ENCODE measurements at regions not wholly inside any gene's neighbourhood (a gene's known extent, or its start where the extent isn't known, plus 50 kb on each side); places are given as distances from the start of the nearest gene placed in this dataset.

DNA sequence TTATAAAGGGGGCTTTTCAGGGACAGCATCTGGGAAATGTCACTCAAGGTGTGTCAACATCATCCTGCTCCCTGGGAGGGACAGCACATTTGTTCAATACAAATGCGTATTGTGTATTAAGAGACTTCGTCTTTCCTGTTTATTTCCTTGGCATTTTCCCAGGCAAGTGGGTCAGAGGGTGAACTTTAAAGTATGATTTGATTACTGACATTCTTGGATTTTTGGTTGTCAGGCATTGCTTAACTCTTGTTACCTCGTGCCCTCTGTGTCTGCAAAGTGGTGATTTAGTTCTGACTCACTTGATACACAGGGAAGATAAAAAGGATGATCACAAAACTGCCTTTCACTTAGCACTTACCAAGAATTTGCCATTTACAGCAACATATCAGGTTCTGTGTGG lies 292.7 kb downstream of the SUCLA2 start:
- no peak overlapping the region for H2AFZ ChIP-seq (ENCODE audit: low read length)
- H3K4me3 ChIP-seq (ENCODE audit: low read length, poor library complexity, severe bottlenecking): no peak overlapping the region
- H3F3A ChIP-seq (ENCODE audit: low read depth): no peaks in the 10 kb centered on the region
- no peaks in the 10 kb centered on the region for H4K20me1 ChIP-seq (ENCODE audit: insufficient read depth, low read length, poor library complexity, severe bottlenecking)
- H3K9me2 ChIP-seq (replicated peaks; ENCODE audit: low read depth, low read length): no peaks in the 10 kb centered on the region
- no peaks in the 10 kb centered on the region for H3K9me3 ChIP-seq (ENCODE audit: insufficient read depth, low read depth, low read length)
- no peaks in the 10 kb centered on the region for H3K36me3 ChIP-seq (ENCODE audit: insufficient read depth, low read length)
- no peaks in the 10 kb centered on the region for H3K79me2 ChIP-seq (ENCODE audit: insufficient read depth, low read length)
- TF ChIP-seq, protein P1, sequence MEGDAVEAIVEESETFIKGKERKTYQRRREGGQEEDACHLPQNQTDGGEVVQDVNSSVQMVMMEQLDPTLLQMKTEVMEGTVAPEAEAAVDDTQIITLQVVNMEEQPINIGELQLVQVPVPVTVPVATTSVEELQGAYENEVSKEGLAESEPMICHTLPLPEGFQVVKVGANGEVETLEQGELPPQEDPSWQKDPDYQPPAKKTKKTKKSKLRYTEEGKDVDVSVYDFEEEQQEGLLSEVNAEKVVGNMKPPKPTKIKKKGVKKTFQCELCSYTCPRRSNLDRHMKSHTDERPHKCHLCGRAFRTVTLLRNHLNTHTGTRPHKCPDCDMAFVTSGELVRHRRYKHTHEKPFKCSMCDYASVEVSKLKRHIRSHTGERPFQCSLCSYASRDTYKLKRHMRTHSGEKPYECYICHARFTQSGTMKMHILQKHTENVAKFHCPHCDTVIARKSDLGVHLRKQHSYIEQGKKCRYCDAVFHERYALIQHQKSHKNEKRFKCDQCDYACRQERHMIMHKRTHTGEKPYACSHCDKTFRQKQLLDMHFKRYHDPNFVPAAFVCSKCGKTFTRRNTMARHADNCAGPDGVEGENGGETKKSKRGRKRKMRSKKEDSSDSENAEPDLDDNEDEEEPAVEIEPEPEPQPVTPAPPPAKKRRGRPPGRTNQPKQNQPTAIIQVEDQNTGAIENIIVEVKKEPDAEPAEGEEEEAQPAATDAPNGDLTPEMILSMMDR (conservative IDR thresholded peaks at IDR 0.05; ENCODE audit: low read length): no peak
- TF ChIP-seq EZH2phosphoT487 (IDR thresholded peaks at IDR 0.05; ENCODE audit: borderline replicate concordance): no peak
- H3K9ac ChIP-seq (ENCODE audit: low read depth, low read length, poor library complexity, severe bottlenecking): no peak overlapping the region
- no peaks in the 10 kb centered on the region for H3K27me3 ChIP-seq (ENCODE audit: insufficient read depth, low read length, poor library complexity, severe bottlenecking)
- H3K4me2 ChIP-seq (ENCODE audit: low read depth, low read length, poor library complexity, severe bottlenecking): no peak overlapping the region
- no peaks in the 10 kb centered on the region for H3K4me1 ChIP-seq (ENCODE audit: insufficient read depth, low read length, poor library complexity, severe bottlenecking)

DNA sequence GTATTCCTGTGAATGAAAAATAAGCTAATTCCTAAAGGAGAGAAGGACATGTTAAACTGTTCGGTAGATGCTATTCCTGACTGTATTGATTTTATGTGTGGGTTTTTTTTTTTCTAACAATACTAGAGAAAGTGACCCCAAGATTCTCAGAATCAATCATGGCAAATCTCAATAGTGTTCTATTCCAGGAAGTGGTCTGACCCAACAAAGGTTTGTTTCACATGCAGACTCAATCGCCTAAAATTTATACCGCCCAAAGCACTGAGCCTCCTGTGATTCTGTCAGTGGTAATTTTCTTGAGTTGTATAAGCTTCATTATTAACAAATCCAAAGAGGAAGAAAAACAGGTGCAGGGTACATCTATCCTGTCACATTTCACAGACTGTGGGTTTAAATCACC lies 293.7 kb downstream of the SUCLA2 start:
- no peak overlapping the region for H2AFZ ChIP-seq (ENCODE audit: low read length)
- H3K9me3 ChIP-seq (ENCODE audit: insufficient read depth, low read depth, low read length): no peaks in the 10 kb centered on the region
- no peak overlapping the region for H3K4me3 ChIP-seq (ENCODE audit: low read length, poor library complexity, severe bottlenecking)
- H3K36me3 ChIP-seq (ENCODE audit: insufficient read depth, low read length): no peaks in the 10 kb centered on the region
- no peak overlapping the region for H3K4me2 ChIP-seq (ENCODE audit: low read depth, low read length, poor library complexity, severe bottlenecking)
- no peak overlapping the region for H3K9ac ChIP-seq (ENCODE audit: low read depth, low read length, poor library complexity, severe bottlenecking)
- no peaks in the 10 kb centered on the region for H4K20me1 ChIP-seq (ENCODE audit: insufficient read depth, low read length, poor library complexity, severe bottlenecking)
- no peaks in the 10 kb centered on the region for H3K4me1 ChIP-seq (ENCODE audit: insufficient read depth, low read length, poor library complexity, severe bottlenecking)
- H3K79me2 ChIP-seq (ENCODE audit: insufficient read depth, low read length): no peaks in the 10 kb centered on the region
- no peaks in the 10 kb centered on the region for H3F3A ChIP-seq (ENCODE audit: low read depth)
- no peaks in the 10 kb centered on the region for H3K27me3 ChIP-seq (ENCODE audit: insufficient read depth, low read length, poor library complexity, severe bottlenecking)
- H3K9me2 ChIP-seq (replicated peaks; ENCODE audit: low read depth, low read length): no peaks in the 10 kb centered on the region
- TF ChIP-seq, protein P1 (conservative IDR thresholded peaks at IDR 0.05; ENCODE audit: low read length): no peak
- TF ChIP-seq EZH2phosphoT487 (IDR thresholded peaks at IDR 0.05; ENCODE audit: borderline replicate concordance): no peak

DNA sequence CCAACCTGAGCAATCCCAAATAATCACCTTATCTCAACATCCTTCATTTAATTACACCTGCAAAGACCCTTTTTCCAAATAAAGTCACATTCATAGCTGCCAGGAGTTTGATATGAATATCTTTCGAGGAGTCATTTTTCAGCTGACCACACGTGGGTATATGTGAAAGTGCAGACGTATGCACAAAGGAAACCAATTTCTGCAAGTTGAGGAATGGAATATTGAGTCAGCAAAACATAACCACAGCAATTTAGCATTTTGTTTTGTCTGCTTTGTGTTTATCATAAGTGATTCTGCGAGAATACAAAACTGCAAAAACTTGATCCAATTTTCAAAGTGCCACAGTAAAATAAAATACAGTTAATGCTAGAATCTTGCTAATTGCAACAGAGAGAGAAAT lies 295.9 kb downstream of the SUCLA2 start:
- TF ChIP-seq EZH2phosphoT487 (IDR thresholded peaks at IDR 0.05; ENCODE audit: borderline replicate concordance): no peak
- TF ChIP-seq, protein P1 (conservative IDR thresholded peaks at IDR 0.05; ENCODE audit: low read length): no peak
- H3K9me2 ChIP-seq (replicated peaks; ENCODE audit: low read depth, low read length): no peaks in the 10 kb centered on the region
- H3K4me2 ChIP-seq (ENCODE audit: low read depth, low read length, poor library complexity, severe bottlenecking): no peak overlapping the region
- H3K4me1 ChIP-seq (ENCODE audit: insufficient read depth, low read length, poor library complexity, severe bottlenecking): no peaks in the 10 kb centered on the region
- no peaks in the 10 kb centered on the region for H3F3A ChIP-seq (ENCODE audit: low read depth)
- H2AFZ ChIP-seq (ENCODE audit: low read length): no peak overlapping the region
- H3K9ac ChIP-seq (ENCODE audit: low read depth, low read length, poor library complexity, severe bottlenecking): no peak overlapping the region
- no peaks in the 10 kb centered on the region for H4K20me1 ChIP-seq (ENCODE audit: insufficient read depth, low read length, poor library complexity, severe bottlenecking)
- no peak overlapping the region for H3K4me3 ChIP-seq (ENCODE audit: low read length, poor library complexity, severe bottlenecking)
- no peaks in the 10 kb centered on the region for H3K36me3 ChIP-seq (ENCODE audit: insufficient read depth, low read length)
- no peaks in the 10 kb centered on the region for H3K27me3 ChIP-seq (ENCODE audit: insufficient read depth, low read length, poor library complexity, severe bottlenecking)
- no peaks in the 10 kb centered on the region for H3K9me3 ChIP-seq (ENCODE audit: insufficient read depth, low read depth, low read length)
- H3K79me2 ChIP-seq (ENCODE audit: insufficient read depth, low read length): no peaks in the 10 kb centered on the region

Measured in Loucy (cell line).